Effector CD4-positive, alpha-beta T cell (primary cell): ENCODE measurements at regions not wholly inside any gene's neighbourhood (a gene's known extent, or its start where the extent isn't known, plus 50 kb on each side); places are given as distances from the start of the nearest gene placed in this dataset.

ENCODE experiments used
- DNase-seq: peaks from one replicate; pipeline ENCODE4 v3.0.0-alpha.2; 2020

GRCh38 chr6:119568580-119568979 is 219.0 kb upstream of the MAN1A1 start:
- DNase-seq = no peak

- DNase-seq = no peak
Measured at GRCh38 chr6:119566546-119567260, 217.1 kb upstream of the MAN1A1 start.

- no peak for DNase-seq
Measured at GRCh38 chr6:119565893-119566292, 216.3 kb upstream of the MAN1A1 start.

DNA sequence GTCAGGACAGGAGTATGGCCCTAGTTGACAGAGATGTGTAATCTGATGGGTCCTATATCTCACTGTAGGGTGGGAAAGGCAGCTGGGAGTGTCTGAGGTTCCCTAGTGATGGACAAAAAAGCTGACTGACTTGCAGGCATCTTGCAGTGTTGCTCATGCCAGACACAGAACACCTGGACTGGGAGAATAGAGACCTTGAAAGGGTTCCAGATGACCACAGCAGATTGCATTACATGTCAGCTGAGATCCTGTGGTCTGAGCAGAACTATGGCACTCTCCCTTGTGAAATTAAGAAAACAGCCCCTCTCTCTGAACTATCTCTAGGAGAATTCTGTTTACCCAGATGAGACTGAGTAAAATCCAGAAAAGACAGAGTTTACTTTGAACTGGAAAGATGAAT is 212.6 kb upstream of the MAN1A1 start:
- no peak for DNase-seq

- no peak for DNase-seq
Measured at GRCh38 chr6:119559586-119559985, 210.0 kb upstream of the MAN1A1 start.

DNA sequence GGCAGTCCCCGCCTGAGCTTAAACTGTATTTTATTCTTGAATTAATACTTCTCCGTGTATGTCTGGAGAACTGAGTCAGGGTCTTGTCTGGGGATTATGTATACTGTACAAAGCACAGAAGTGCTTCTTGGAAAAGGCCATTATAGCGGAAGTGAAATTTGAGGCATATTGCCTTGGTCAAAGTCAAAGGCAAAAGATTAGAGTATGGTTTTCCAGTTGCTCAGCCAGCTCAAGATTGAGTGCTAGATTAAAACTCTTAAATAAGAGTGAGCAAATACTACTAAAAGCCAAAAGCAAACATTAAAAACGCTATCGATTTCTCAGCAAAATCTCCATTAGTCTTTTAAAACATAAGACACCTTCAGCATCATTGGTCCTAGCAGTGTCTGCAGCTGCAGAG is 207.7 kb upstream of the MAN1A1 start:
- no peak for DNase-seq

GRCh38 chr6:119552021-119552420 is 202.5 kb upstream of the MAN1A1 start:
- no peak for DNase-seq

GRCh38 chr6:119547024-119547423 is 197.5 kb upstream of the MAN1A1 start:
- no peak for DNase-seq

DNA sequence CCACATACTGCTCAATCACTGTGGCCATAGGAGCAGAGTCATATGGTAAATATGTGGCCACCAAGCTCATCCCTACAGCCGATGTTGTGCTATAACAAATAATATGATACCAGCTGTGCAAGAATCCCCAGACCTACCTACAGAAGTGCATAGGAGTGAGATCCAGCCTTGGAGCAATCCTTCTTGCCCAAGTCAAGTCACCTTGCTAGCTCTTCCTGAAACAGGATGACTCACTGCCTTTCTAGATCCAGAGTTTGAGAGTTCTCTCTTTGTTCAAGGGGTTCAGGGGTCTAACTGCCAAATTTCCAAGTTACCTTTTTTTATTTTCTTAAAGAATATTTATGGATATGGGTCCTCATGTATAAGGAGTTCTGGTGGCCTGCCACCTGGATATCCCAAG is 195.7 kb upstream of the MAN1A1 start:
- no peak for DNase-seq

DNA sequence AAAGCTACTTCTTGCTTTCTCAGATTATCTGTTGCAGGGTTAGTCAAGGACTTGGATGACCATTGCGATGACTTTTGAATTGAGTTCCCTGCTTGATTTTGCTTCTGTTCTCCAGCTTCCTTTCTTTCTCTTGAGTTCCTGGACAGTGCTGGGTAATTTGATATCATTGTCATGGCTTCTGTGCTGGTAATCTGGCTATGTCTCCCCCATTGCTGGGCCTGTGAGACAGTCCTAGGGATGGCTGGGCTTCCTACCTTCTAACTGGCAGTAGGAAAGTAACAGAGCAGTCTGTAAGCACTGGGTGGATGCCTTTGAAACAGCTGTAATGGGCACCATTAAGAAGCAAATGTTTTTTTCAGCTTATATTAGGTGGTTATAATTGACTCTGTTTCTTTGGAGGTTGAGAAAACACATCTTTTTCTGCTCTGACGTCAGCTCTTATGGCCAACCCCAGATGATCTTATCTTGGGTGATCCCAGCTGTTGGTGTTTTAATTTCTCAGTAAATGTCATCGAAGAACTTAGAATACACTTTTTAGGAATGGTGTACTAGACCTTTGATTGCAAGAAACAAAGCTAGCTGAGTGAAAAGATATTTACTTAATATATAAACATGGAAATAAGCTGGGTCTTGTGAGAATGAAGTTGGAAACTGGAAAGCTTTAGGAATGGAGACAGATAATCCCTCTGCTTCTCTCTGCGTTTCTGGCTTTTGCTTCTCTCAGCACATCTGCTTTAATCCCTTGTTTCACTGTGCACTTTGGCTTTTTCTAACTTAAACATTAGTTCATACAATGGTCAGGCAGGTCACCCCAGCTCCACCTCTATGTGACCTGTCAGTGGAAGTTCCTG is 195.0 kb upstream of the MAN1A1 start:
- DNase-seq = no peak

DNA sequence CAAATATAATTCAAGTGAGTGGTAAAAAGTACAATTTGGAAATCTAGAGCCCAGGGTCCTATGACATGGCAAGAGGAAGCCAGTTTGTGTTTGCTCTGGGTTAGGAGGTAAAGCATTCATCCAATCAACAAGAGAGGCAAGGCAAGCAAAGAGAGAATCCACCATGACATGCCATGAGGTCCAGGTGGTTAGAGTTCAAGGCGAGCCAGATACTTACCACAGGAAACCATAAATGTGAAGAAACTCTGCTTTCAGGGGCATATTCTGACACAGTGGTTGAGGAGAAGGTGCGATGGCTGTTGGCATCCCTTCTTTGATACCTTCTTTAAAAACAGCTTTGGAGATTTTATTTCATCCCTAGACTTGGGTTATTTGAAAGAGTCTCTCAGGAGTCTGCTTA is 193.8 kb upstream of the MAN1A1 start:
- no peak for DNase-seq

DNA sequence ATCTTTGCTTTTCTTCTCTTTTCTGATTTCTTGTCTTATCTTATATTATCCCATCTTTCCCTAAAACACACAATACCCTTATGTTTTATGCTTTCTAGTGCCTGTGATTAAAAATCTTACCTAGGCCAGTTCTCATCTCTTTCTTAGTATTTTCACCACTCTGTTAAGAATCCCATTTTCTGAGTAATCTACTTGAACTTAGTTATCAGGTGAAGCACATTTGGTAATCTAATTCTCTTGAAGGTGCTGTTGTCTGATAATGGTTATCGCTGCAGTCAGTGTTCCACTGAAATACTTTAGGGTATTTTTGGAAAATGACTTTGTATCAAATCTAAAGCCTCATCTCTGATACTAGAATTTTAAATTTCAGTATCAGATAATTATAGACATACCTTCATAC is 192.5 kb upstream of the MAN1A1 start:
- no peak for DNase-seq

DNA sequence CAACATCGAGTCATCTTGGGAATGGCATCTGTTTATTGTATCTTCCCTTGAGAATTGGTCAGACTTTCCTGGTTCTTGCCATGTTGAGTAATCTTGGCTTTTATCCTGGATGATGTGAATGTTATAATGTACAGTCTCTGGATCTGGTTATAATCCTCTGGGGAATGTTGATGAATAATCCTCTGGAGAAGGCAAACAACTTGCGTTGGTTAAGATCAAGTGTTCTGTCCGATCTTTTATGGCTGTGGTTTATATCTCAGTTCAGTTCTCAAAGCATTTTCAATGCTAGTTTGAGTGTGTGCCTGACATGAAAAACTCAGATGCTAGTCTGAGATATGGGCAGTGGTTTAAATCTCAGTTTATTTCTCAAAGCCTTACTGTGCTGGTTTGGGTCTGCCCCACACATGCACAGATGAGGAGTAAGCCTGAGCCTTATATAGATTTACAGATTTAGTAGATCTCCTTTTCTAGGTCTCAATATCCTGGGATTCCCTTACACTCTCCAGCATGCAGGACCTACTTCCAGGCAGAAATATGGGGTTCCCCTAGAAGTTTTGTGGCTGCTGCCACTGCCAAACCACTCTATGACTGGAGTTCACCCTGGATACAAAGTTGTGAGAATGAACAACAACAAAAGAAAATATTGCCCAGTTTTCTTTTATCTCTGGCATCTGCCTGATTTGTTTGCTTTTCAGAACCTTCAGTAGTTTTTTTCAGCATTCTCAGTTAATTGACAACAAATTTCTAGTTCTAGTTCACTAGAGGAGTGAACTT is 191.8 kb upstream of the MAN1A1 start:
- no peak for DNase-seq

GRCh38 chr6:119540417-119540816 is 190.9 kb upstream of the MAN1A1 start:
- DNase-seq = no peak

DNA sequence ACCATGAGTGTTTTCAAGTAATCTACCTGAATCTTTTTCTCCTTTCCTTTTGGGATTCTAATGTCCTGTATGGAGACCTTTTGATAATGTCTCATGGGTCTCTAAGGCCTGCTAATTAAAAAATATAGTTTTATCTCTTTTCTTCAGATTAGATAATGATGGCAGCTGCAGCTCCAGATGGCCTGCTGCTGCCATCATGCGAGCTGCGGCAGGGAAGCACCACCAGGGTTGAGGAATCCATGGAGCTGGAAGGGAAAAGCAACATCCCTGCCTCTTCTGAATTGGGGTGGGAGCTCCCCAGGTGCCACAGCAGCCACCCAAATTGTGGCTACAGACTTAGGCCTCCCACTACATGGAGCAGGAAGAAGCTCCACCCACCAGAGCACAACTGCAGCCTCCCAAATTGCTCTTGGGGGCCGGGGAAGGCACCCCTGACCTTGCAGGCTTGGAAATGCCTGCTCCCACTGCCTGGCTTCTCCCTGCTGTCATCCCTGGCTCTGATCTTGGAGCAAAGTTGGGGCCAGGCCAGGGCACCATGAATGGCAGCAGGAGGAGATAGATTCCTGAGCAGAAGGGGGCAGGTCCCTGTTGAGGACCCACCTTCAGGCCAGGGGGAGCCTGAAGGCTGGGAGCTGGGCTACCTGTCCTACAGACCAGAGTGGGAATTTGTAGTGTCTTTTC is 189.6 kb upstream of the MAN1A1 start:
- no peak for DNase-seq

GRCh38 chr6:119536666-119537065 is 187.1 kb upstream of the MAN1A1 start:
- no peak for DNase-seq

DNA sequence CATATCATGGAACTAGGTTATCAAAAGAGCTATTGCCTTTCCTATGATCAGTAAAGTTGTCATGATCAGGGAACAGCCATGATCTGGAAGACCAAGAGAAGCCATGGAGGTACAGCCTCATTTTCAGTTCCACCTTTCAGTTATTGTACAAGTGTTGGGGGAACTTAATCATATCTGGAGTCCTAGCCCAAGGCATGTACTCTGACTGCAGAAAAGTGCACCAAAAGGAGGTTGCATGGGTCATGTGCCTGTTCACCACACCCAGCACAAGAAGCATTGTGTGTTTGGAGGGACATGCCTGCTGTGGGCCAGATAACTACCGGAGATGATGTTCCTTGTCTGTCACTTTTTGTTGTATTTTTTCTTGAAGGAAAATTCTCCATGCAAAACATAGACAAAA is 185.8 kb upstream of the MAN1A1 start:
- DNase-seq = no peak

- no peak for DNase-seq
Measured at GRCh38 chr6:119533603-119534279, 184.2 kb upstream of the MAN1A1 start.

DNA sequence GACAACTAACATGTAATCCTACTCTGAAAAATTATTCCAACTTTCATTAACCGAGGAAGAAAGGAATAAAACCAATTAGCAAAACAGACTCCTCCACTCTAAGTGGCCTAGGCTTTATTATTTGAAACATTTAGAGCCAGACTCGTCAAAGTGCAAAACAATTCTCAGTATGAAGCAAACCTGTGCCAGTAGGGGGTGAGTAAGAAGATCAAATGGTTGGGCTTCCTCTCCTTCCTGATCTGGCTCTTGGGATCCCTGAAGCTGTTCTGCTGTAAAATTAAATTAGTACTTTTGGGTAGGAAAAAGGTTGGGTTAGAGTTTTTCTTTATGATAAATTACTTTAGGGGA is 177.6 kb upstream of the MAN1A1 start:
- DNase-seq = no peak

DNA sequence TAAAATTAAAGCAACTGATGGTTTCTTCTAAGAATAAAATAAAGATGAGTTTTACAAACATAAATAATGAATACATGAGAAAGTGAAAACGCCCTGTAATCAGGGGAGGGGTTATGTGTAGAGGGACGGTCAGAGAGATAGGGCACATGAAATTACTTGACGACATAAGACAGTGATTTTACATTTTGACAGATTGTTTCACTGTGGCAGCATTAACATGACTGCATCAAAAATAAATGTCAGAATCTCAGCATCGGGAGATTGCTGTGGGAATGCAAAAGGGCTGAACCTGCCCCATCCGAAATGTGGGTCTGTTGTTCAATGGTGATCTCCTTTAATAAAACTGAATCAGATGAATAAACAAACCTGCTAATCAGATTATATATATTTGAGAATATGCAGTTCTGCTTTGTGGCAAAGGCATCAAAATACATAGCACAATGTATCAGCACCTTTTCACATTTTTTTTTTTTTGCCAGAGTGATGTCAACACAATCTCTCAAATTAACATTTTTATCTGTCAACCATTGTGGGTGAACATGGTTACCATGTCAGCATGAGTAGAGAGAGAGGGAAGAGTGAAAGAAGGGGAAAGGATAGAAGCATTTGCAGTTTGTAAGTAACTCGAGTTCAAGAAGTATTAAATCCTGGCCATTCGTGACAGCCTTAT is 177.1 kb upstream of the MAN1A1 start:
- DNase-seq = no peak

GRCh38 chr6:119524410-119524809 is 174.8 kb upstream of the MAN1A1 start:
- no peak for DNase-seq

- no peak for DNase-seq
Measured at GRCh38 chr6:119523556-119523955, 174.0 kb upstream of the MAN1A1 start.
